ENCODE measurements at regions not wholly inside any gene's neighbourhood (a gene's known extent, or its start where the extent isn't known, plus 50 kb on each side); places are given as distances from the start of the nearest gene placed in this dataset.
A peak's percentile ranks its signal among the peaks of the same experiment; 100 is the strongest.

GRCh38 chr19:30689474-30689873 lies 317.3 kb downstream of the ZNF536 start:
- TF ChIP-seq, protein P1, sequence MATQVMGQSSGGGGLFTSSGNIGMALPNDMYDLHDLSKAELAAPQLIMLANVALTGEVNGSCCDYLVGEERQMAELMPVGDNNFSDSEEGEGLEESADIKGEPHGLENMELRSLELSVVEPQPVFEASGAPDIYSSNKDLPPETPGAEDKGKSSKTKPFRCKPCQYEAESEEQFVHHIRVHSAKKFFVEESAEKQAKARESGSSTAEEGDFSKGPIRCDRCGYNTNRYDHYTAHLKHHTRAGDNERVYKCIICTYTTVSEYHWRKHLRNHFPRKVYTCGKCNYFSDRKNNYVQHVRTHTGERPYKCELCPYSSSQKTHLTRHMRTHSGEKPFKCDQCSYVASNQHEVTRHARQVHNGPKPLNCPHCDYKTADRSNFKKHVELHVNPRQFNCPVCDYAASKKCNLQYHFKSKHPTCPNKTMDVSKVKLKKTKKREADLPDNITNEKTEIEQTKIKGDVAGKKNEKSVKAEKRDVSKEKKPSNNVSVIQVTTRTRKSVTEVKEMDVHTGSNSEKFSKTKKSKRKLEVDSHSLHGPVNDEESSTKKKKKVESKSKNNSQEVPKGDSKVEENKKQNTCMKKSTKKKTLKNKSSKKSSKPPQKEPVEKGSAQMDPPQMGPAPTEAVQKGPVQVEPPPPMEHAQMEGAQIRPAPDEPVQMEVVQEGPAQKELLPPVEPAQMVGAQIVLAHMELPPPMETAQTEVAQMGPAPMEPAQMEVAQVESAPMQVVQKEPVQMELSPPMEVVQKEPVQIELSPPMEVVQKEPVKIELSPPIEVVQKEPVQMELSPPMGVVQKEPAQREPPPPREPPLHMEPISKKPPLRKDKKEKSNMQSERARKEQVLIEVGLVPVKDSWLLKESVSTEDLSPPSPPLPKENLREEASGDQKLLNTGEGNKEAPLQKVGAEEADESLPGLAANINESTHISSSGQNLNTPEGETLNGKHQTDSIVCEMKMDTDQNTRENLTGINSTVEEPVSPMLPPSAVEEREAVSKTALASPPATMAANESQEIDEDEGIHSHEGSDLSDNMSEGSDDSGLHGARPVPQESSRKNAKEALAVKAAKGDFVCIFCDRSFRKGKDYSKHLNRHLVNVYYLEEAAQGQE (IDR thresholded peaks at IDR 0.05; ENCODE audit: unreplicated experiment) = no peak
- no peak for TF ChIP-seq STAT1 (IDR thresholded peaks at IDR 0.05; ENCODE audit: unreplicated experiment)
- TF ChIP-seq, protein P2, sequence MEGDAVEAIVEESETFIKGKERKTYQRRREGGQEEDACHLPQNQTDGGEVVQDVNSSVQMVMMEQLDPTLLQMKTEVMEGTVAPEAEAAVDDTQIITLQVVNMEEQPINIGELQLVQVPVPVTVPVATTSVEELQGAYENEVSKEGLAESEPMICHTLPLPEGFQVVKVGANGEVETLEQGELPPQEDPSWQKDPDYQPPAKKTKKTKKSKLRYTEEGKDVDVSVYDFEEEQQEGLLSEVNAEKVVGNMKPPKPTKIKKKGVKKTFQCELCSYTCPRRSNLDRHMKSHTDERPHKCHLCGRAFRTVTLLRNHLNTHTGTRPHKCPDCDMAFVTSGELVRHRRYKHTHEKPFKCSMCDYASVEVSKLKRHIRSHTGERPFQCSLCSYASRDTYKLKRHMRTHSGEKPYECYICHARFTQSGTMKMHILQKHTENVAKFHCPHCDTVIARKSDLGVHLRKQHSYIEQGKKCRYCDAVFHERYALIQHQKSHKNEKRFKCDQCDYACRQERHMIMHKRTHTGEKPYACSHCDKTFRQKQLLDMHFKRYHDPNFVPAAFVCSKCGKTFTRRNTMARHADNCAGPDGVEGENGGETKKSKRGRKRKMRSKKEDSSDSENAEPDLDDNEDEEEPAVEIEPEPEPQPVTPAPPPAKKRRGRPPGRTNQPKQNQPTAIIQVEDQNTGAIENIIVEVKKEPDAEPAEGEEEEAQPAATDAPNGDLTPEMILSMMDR (conservative IDR thresholded peaks at IDR 0.05; ENCODE audit: low read depth in 2 of 2) = peak in 1 of 2 experiments; percentile 2; a peak in 1 of 4 replicates
- TF ChIP-seq JUNB (IDR thresholded peaks at IDR 0.05; ENCODE audit: unreplicated experiment) = no peak
